RWPE1 (cell line): ENCODE measurements at regions not wholly inside any gene's neighbourhood (a gene's known extent, or its start where the extent isn't known, plus 50 kb on each side); places are given as distances from the start of the nearest gene placed in this dataset.

Experiments used
- CTCF ChIA-PET: fragments of 350-600 bp; sonication (Branson Sonifier 250); formaldehyde crosslinking; extraction: SDS; loops from one replicate; lab custom pipeline; 2021; lab: Yijun Ruan, JAX
- POLR2A ChIA-PET: fragments of 400-600 bp; formaldehyde crosslinking; extraction: SDS; loops from one replicate; lab custom pipeline; 2020; ENCODE audit warnings: antibody characterized with exemption; ENCODE audit not compliant: low non-redundant PET; lab: Yijun Ruan, JAX
- DNase-seq: peaks from one replicate; pipeline ENCODE4 v3.0.0; 2012; ENCODE audit warnings: low spot score
- H3K27ac ChIP-seq: fragments of 450-650 bp; 2 replicates; pipeline ENCODE4 v1.5.1; 2017
- CTCF ChIP-seq: fragments of 450-650 bp; conservative IDR thresholded peaks from 2 replicates; pipeline ENCODE4 v1.5.1; 2017; ENCODE audit warnings: low read depth, mild to moderate bottlenecking

DNA sequence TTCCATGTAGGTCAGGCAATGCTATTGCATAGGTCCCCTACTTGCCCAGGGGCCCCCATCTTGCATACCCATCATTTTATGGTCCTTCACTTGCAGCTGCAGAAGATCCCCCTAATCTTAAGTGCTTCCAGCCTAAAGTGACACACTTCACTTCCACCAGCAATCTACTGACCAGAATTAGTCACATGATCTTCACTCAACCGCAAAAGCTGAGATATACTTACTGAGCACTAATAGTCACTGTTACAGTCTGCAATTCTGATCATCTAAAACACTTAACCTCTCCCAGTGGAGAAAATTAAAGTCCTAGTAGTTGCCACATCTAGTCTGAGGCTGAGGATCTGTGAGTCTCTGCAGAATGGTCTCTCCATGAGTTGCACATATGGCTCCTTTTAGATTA lies 82.1 kb downstream of the AREG start:
- ChIA-PET POLR2A (no interaction called here), CTCF (interaction anchor here (0.6 kb wide), 1 partner anchor 1263 kb away, joined by 3 read pairs; no protein-coding TSS in a partner anchor)
- TF ChIP-seq CTCF: no peak
- DNase-seq: no peak
- H3K27ac ChIP-seq: no peak overlapping the region

GRCh38 chr4:74528178-74528577 lies 83.2 kb downstream of the AREG start:
- POLR2A ChIA-PET: no interaction called here
- no peak for TF ChIP-seq CTCF
- no peak for DNase-seq
- H3K27ac ChIP-seq: no peak overlapping the region
- CTCF ChIA-PET: no interaction called here

GRCh38 chr4:74529284-74530041 lies 84.5 kb downstream of the AREG start:
- no peak overlapping the region for H3K27ac ChIP-seq
- TF ChIP-seq CTCF: no peak
- DNase-seq: no peak
- CTCF ChIA-PET: interaction anchor here (0.6 kb wide), 1 partner anchor 152 kb away, joined by 3 read pairs; no protein-coding TSS in a partner anchor
- POLR2A ChIA-PET: no interaction called here

GRCh38 chr4:74531963-74532794 lies 87.2 kb downstream of the AREG start:
- peak; percentile 64 for DNase-seq
- H3K27ac ChIP-seq: no peak overlapping the region
- ChIA-PET CTCF (interaction anchor here (0.5 to 2.5 kb wide), 24 partner anchors 36 to 757 kb away, joined by 3 to 18 read pairs (median 3); partner anchors contain the start of gene AREG), POLR2A (interaction anchor here (0.8 kb wide), 1 partner anchor 74 kb away, joined by 4 read pairs; no protein-coding TSS in a partner anchor)
- peak; percentile 78 for TF ChIP-seq CTCF

- no peak overlapping the region for H3K27ac ChIP-seq
- DNase-seq: no peak
- ChIA-PET CTCF (interaction anchor here (0.7 to 1.2 kb wide), 2 partner anchors 85 to 157 kb away, joined by 5 to 8 read pairs; no protein-coding TSS in a partner anchor), POLR2A (no interaction called here)
- no peak for TF ChIP-seq CTCF
These were observed 89.2 kb downstream of the AREG start for GRCh38 chr4:74534121-74534520.

DNA sequence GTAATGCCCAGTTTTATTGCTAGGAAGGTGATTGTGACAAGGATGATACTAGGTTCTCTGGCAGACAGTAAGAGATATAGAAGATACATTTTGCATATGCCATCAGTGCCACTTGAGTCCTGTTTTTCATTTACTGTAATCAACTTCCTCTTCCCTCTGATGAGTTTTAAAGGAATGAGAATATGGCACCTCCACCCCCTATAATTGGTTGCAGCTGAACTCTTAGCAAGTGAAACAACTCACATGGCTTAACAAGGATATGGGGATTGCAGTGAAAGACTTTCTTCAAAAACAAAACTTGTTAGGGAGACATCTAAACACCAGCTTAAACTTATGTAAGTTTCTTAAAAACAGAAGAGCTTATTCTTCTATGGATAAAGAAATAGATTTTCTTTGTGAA lies 90.0 kb downstream of the AREG start:
- no peak overlapping the region for H3K27ac ChIP-seq
- ChIA-PET CTCF (no interaction called here), POLR2A (no interaction called here)
- DNase-seq: no peak
- TF ChIP-seq CTCF: no peak
